ENCODE measurements at regions not wholly inside any gene's neighbourhood (a gene's known extent, or its start where the extent isn't known, plus 50 kb on each side); places are given as distances from the start of the nearest gene placed in this dataset.
"Not testable (repeated sequence)": the region's sequence is repeated elsewhere in the genome, so short reads cannot be mapped to it uniquely, and the experiment has no call there.

GRCh38 chr1:218510153-218510772 is 165.1 kb downstream of the TGFB2 start:
- Histone ChIP-seq H3K4me1 (ENCODE audit: control insufficient read depth, insufficient read depth, low read length) (no peaks in the 10 kb centered on the region), H3K9me3 (ENCODE audit: control insufficient read depth, insufficient read depth, low read length) (peaks cover 3% of the 10 kb centered on the region; the same call in 1 of the 2 replicates), H3K27ac (ENCODE audit: low read length) (no peak overlapping the region), H3K27me3 (ENCODE audit: control insufficient read depth, insufficient read depth, low read length) (no peaks in the 10 kb centered on the region), H3K4me3 (ENCODE audit: low read length) (no peak overlapping the region), H3K36me3 (ENCODE audit: control insufficient read depth, insufficient read depth, low read length) (no peaks in the 10 kb centered on the region; the same call in 1 of the 2 replicates)
- DNase-seq (ENCODE audit: low read depth, low spot score): no peak
- no CpG with 5 or more reads among the region's 6 CpGs for WGBS (ENCODE audit: insufficient coverage, insufficient read length)

GRCh38 chr1:218513328-218513727 is 168.2 kb downstream of the TGFB2 start:
- no peaks in the 10 kb centered on the region; the same call in 1 of the 2 replicates for H3K9me3 ChIP-seq (ENCODE audit: control insufficient read depth, insufficient read depth, low read length)
- H3K36me3 ChIP-seq (ENCODE audit: control insufficient read depth, insufficient read depth, low read length): no peaks in the 10 kb centered on the region
- DNase-seq (ENCODE audit: low read depth, low spot score): no peak
- WGBS (ENCODE audit: insufficient coverage, insufficient read length): no CpG with 5 or more reads among the region's 3 CpGs
- H3K4me1 ChIP-seq (ENCODE audit: control insufficient read depth, insufficient read depth, low read length): no peaks in the 10 kb centered on the region
- H3K27ac ChIP-seq (ENCODE audit: low read length): no peak overlapping the region
- no peak overlapping the region for H3K4me3 ChIP-seq (ENCODE audit: low read length)
- H3K27me3 ChIP-seq (ENCODE audit: control insufficient read depth, insufficient read depth, low read length): no peaks in the 10 kb centered on the region

DNA sequence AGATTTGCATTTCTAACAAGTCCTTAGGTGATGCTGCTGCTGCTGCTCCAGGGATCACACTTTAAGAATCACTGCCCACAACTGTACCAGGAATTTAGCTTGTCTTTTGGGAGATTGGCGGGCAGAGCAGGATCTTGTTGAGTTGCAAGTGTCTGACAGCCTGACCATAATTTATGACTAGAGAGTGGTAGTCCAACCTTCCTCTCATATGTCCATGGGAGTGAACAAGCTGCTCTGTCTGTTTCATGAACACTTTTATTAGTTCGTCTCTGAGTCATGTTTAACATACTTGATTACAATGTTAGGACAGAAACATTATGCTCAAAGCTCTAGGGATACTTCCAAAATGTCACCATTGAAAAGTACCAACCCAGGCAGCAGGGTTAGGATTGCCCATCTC is 169.6 kb downstream of the TGFB2 start:
- Histone ChIP-seq H3K27ac (ENCODE audit: low read length) (no peak overlapping the region), H3K9me3 (ENCODE audit: control insufficient read depth, insufficient read depth, low read length) (no peaks in the 10 kb centered on the region), H3K4me1 (ENCODE audit: control insufficient read depth, insufficient read depth, low read length) (no peaks in the 10 kb centered on the region), H3K27me3 (ENCODE audit: control insufficient read depth, insufficient read depth, low read length) (no peaks in the 10 kb centered on the region), H3K4me3 (ENCODE audit: low read length) (no peak overlapping the region), H3K36me3 (ENCODE audit: control insufficient read depth, insufficient read depth, low read length) (no peaks in the 10 kb centered on the region)
- DNase-seq (ENCODE audit: low read depth, low spot score): no peak
- WGBS (ENCODE audit: insufficient coverage, insufficient read length): no CpG with 5 or more reads among the region's 2 CpGs

- WGBS (ENCODE audit: insufficient coverage, insufficient read length): no CpG with 5 or more reads among the region's 3 CpGs
- Histone ChIP-seq H3K4me3 (ENCODE audit: low read length) (no peak overlapping the region), H3K9me3 (ENCODE audit: control insufficient read depth, insufficient read depth, low read length) (no peaks in the 10 kb centered on the region), H3K4me1 (ENCODE audit: control insufficient read depth, insufficient read depth, low read length) (no peaks in the 10 kb centered on the region), H3K36me3 (ENCODE audit: control insufficient read depth, insufficient read depth, low read length) (no peaks in the 10 kb centered on the region), H3K27ac (ENCODE audit: low read length) (no peak overlapping the region), H3K27me3 (ENCODE audit: control insufficient read depth, insufficient read depth, low read length) (no peaks in the 10 kb centered on the region)
- no peak for DNase-seq (ENCODE audit: low read depth, low spot score)
These were observed 171.4 kb downstream of the TGFB2 start for GRCh38 chr1:218516526-218516925.

DNA sequence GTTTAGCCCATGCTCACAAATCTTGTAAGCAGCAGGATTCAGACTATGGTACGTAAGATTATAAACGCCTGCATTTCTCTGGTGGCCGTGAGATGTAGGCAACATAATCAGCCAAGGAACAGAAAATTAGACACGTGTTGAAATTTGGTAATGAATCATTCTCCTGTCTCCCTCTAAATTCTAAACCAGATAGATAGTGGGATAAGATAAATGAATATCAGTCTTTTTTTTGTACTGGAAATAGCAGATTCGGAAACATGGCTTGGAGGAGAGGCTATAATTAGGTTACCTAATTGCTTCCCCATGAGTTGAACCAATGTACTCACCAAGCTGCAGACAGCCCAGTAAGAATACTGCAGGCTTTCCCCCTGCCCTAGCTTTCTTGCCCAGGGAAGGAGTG is 172.3 kb downstream of the TGFB2 start:
- no CpG with 5 or more reads among the region's 5 CpGs for WGBS (ENCODE audit: insufficient coverage, insufficient read length)
- Histone ChIP-seq H3K27ac (ENCODE audit: low read length) (no peak overlapping the region), H3K27me3 (ENCODE audit: control insufficient read depth, insufficient read depth, low read length) (no peaks in the 10 kb centered on the region), H3K36me3 (ENCODE audit: control insufficient read depth, insufficient read depth, low read length) (no peaks in the 10 kb centered on the region), H3K4me3 (ENCODE audit: low read length) (no peak overlapping the region), H3K4me1 (ENCODE audit: control insufficient read depth, insufficient read depth, low read length) (no peaks in the 10 kb centered on the region), H3K9me3 (ENCODE audit: control insufficient read depth, insufficient read depth, low read length) (no peaks in the 10 kb centered on the region)
- no peak for DNase-seq (ENCODE audit: low read depth, low spot score)

DNA sequence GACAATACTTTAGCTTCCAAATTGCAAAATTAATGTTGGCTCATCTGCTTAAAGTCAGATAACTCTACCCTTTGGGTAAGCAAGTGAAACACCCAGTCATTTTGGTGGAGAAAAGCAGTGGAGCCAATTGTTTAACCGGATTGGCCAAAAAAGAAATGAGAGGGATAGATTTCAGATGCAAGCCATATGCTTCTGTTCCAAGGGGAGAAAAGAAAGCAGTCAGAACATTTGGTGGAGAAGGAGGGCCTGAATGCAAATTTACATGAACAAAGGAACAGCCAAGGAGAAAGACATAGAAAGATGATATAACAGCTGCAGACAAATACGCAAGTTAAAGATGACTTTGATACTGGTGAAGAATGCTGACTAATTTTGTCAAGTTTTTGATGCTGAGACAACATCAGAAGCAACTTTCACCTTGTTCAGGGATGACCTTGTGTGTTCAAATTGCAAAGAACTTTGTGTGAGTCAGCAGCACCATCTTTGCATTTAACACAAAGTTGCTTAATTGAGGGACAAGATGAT is 173.1 kb downstream of the TGFB2 start:
- Histone ChIP-seq H3K4me3 (ENCODE audit: low read length) (no peak overlapping the region), H3K27me3 (ENCODE audit: control insufficient read depth, insufficient read depth, low read length) (no peaks in the 10 kb centered on the region), H3K36me3 (ENCODE audit: control insufficient read depth, insufficient read depth, low read length) (no peaks in the 10 kb centered on the region), H3K27ac (ENCODE audit: low read length) (no peak overlapping the region), H3K9me3 (ENCODE audit: control insufficient read depth, insufficient read depth, low read length) (no peaks in the 10 kb centered on the region), H3K4me1 (ENCODE audit: control insufficient read depth, insufficient read depth, low read length) (no peaks in the 10 kb centered on the region)
- WGBS (ENCODE audit: insufficient coverage, insufficient read length): no CpG with 5 or more reads among the region's 2 CpGs
- no peak for DNase-seq (ENCODE audit: low read depth, low spot score)

- H3K36me3 ChIP-seq (ENCODE audit: control insufficient read depth, insufficient read depth, low read length); H3K27me3 ChIP-seq (ENCODE audit: control insufficient read depth, insufficient read depth, low read length); H3K9me3 ChIP-seq (ENCODE audit: control insufficient read depth, insufficient read depth, low read length); H3K4me3 ChIP-seq (ENCODE audit: low read length); DNase-seq (ENCODE audit: low read depth, low spot score); H3K27ac ChIP-seq (ENCODE audit: low read length); H3K4me1 ChIP-seq (ENCODE audit: control insufficient read depth, insufficient read depth, low read length): not testable (repeated sequence)
- WGBS (ENCODE audit: insufficient coverage, insufficient read length): no CpG with 5 or more reads among the region's 4 CpGs
These were observed 175.5 kb downstream of the TGFB2 start for GRCh38 chr1:218520646-218521045.

- Histone ChIP-seq H3K9me3 (ENCODE audit: control insufficient read depth, insufficient read depth, low read length) (no peaks in the 10 kb centered on the region), H3K4me1 (ENCODE audit: control insufficient read depth, insufficient read depth, low read length) (no peaks in the 10 kb centered on the region), H3K36me3 (ENCODE audit: control insufficient read depth, insufficient read depth, low read length) (no peaks in the 10 kb centered on the region), H3K27ac (ENCODE audit: low read length) (no peak overlapping the region), H3K27me3 (ENCODE audit: control insufficient read depth, insufficient read depth, low read length) (no peaks in the 10 kb centered on the region), H3K4me3 (ENCODE audit: low read length) (no peak overlapping the region)
- DNase-seq (ENCODE audit: low read depth, low spot score): peak; percentile 57
- WGBS (ENCODE audit: insufficient coverage, insufficient read length): no CpG with 5 or more reads among the region's 7 CpGs
These were observed 176.5 kb downstream of the TGFB2 start for GRCh38 chr1:218521414-218522169.

DNA sequence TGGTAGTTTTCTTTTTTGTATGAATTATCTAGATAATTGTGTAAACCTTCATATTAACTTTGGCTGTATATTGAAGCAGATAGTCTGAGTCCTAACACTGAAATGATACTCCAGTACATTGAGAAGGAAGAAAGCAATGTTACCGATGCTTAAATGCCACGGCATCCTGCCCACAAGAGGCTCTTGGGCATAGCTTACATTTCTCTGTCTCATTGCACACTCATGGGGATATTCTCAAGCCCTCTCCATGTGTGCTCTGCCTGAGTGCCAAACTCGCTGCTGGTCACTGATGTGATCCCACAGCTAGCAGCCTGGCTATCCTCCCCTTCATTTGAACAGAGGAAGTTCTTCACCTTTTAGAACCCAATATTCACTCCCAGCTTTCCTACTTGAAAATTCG is 179.4 kb downstream of the TGFB2 start:
- Histone ChIP-seq H3K4me3 (ENCODE audit: low read length) (no peak overlapping the region), H3K9me3 (ENCODE audit: control insufficient read depth, insufficient read depth, low read length) (no peaks in the 10 kb centered on the region), H3K36me3 (ENCODE audit: control insufficient read depth, insufficient read depth, low read length) (no peaks in the 10 kb centered on the region), H3K4me1 (ENCODE audit: control insufficient read depth, insufficient read depth, low read length) (no peaks in the 10 kb centered on the region), H3K27me3 (ENCODE audit: control insufficient read depth, insufficient read depth, low read length) (no peaks in the 10 kb centered on the region), H3K27ac (ENCODE audit: low read length) (no peak overlapping the region)
- no CpG with 5 or more reads among the region's 4 CpGs for WGBS (ENCODE audit: insufficient coverage, insufficient read length)
- DNase-seq (ENCODE audit: low read depth, low spot score): no peak

GRCh38 chr1:218525031-218525430 is 179.9 kb downstream of the TGFB2 start:
- Histone ChIP-seq H3K27me3 (ENCODE audit: control insufficient read depth, insufficient read depth, low read length) (no peaks in the 10 kb centered on the region), H3K4me1 (ENCODE audit: control insufficient read depth, insufficient read depth, low read length) (no peaks in the 10 kb centered on the region), H3K36me3 (ENCODE audit: control insufficient read depth, insufficient read depth, low read length) (no peaks in the 10 kb centered on the region), H3K9me3 (ENCODE audit: control insufficient read depth, insufficient read depth, low read length) (no peaks in the 10 kb centered on the region), H3K27ac (ENCODE audit: low read length) (no peak overlapping the region), H3K4me3 (ENCODE audit: low read length) (no peak overlapping the region)
- DNase-seq (ENCODE audit: low read depth, low spot score): no peak
- WGBS (ENCODE audit: insufficient coverage, insufficient read length): no CpG with 5 or more reads among the region's 6 CpGs

All from iPS DF 6.9 (cell line).